Erythroblast (primary cell): ENCODE measurements at regions not wholly inside any gene's neighbourhood (a gene's known extent, or its start where the extent isn't known, plus 50 kb on each side); places are given as distances from the start of the nearest gene placed in this dataset.

Experiments
- GATA1 ChIP-seq: IDR thresholded peaks from 2 replicates; pipeline ENCODE4 v1.6.1; 2011; ENCODE audit warnings: low read depth, mild to moderate bottlenecking, control low read depth, low read length, moderate library complexity
- POLR2A ChIP-seq: IDR thresholded peaks from 2 replicates; pipeline ENCODE4 v1.6.1; 2011; ENCODE audit warnings: mild to moderate bottlenecking, low read length

GRCh38 chr2:161033059-161033660 is 127.1 kb upstream of the TANK start:
- TF ChIP-seq POLR2A (no peak), GATA1 (no peak)
